ENCODE measurements at regions not wholly inside any gene's neighbourhood (a gene's known extent, or its start where the extent isn't known, plus 50 kb on each side); places are given as distances from the start of the nearest gene placed in this dataset.

DNA sequence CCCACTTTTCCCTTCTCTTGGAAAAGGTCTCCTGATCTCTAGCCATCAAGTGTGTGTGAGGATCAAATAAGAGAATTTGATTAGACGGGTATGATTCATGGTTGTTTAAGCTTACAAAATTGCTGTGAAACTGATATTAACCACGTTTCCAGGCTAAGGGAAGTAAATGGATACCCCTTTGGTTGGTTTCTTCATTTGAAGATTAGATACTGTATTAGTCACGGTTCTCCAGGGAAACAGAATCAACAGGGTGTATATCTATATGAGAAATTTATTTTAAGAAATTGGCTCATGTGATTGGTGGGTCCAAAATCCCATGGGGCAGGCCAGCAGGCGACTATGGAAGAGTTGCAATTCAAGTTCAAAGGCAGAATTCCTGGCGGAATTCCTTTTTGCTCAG is 112.7 kb upstream of the SELENOK start:
- no peak for FAIRE-seq
- TF ChIP-seq, protein P1, sequence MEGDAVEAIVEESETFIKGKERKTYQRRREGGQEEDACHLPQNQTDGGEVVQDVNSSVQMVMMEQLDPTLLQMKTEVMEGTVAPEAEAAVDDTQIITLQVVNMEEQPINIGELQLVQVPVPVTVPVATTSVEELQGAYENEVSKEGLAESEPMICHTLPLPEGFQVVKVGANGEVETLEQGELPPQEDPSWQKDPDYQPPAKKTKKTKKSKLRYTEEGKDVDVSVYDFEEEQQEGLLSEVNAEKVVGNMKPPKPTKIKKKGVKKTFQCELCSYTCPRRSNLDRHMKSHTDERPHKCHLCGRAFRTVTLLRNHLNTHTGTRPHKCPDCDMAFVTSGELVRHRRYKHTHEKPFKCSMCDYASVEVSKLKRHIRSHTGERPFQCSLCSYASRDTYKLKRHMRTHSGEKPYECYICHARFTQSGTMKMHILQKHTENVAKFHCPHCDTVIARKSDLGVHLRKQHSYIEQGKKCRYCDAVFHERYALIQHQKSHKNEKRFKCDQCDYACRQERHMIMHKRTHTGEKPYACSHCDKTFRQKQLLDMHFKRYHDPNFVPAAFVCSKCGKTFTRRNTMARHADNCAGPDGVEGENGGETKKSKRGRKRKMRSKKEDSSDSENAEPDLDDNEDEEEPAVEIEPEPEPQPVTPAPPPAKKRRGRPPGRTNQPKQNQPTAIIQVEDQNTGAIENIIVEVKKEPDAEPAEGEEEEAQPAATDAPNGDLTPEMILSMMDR (IDR thresholded peaks at IDR 0.05; ENCODE audit: insufficient read depth, missing control alignments), result no peak

DNA sequence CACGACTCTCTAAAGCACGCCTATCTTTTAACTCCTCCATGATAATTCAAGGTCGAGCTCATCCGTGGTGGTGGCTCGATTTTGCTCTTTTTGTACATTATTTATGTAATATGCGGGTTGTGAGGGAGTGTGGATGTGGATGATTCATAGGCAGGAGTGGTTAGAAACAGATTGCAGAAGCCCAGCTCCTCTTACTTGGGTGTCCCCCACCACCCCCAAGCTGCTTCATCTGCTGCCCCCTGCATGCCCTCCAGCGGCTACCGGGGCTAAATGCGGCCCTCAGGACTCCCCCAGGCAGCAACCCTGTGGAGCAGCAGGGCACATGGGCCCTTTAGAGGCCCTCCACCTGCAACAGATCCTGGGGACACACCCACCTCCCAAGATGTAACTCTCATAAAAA is 111.5 kb upstream of the SELENOK start:
- DNase-seq (ENCODE audit: insufficient read length, low spot score) (no peak), FAIRE-seq (no peak)
- TF ChIP-seq, protein P1 (IDR thresholded peaks at IDR 0.05; ENCODE audit: insufficient read depth, missing control alignments), result no peak

More for the DNA sequence above, 112.7 kb upstream of the SELENOK start:
- no peak for DNase-seq (ENCODE audit: insufficient read length, low spot score)

DNA sequence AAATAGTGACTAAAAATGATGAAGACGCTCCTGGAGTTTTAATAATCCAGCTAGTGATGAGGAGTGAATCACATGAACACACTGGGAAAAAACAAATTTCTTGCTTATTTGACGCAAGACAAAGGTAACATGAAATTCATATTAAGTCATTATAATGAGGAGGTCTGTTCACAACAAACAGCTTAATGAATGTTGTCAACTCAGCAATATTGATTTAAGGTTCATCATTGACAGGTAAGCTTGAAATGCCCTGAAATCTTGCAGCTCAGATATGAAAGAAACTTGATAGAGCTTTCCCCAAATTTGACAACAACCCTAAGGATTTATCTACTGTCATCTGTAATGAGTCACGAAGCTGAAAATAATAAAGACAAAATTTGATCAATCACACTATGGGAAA is 108.1 kb upstream of the SELENOK start:
- TF ChIP-seq, protein P1 (IDR thresholded peaks at IDR 0.05; ENCODE audit: insufficient read depth, missing control alignments), result no peak

DNA sequence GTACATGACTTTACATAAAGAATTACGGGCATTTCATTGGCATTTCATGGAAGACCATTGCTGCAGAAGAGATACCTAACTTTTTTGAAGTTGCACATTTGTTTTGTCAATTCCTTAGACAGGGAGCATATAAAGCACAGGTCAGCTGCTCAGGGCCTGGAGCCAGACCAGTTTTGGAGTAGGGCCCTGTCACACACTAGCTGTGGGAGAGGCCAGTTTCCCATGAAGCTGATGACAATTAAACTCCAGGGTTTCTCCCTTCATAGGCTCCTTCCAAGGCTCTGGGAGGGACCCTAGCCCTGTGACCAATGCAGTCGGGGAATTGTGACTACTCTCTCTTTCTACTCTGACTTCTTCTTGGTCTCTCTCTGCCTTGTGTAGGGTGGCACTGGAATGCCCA is 107.3 kb upstream of the SELENOK start:
- TF ChIP-seq, protein P1 (IDR thresholded peaks at IDR 0.05; ENCODE audit: insufficient read depth, missing control alignments), result no peak
- no peak for FAIRE-seq
- no peak for DNase-seq (ENCODE audit: insufficient read length, low spot score)

More for the DNA sequence above, 108.1 kb upstream of the SELENOK start:
- DNase-seq (ENCODE audit: insufficient read length, low spot score) (no peak), FAIRE-seq (no peak)

DNA sequence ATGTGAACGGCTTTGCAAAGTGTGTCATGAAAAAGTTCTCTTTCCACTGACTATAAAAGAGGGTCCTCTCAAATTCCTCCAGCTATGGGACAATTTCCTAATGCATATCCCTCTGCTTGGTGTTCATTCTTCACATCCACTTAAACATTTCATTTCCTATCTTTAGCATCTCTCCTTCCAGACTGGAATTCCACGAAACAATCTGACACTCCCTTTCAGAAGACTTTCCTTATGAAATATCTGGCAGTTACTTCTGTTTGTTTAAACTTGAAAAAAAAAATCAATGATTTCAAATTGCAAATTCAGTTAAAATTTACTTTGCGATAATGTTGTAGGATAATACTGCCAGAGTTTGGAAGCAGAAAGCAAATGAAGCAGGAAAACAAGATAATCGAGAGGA is 105.8 kb upstream of the SELENOK start:
- DNase-seq (ENCODE audit: insufficient read length, low spot score) (no peak), FAIRE-seq (no peak)
- TF ChIP-seq, protein P1 (IDR thresholded peaks at IDR 0.05; ENCODE audit: insufficient read depth, missing control alignments), result no peak

DNA sequence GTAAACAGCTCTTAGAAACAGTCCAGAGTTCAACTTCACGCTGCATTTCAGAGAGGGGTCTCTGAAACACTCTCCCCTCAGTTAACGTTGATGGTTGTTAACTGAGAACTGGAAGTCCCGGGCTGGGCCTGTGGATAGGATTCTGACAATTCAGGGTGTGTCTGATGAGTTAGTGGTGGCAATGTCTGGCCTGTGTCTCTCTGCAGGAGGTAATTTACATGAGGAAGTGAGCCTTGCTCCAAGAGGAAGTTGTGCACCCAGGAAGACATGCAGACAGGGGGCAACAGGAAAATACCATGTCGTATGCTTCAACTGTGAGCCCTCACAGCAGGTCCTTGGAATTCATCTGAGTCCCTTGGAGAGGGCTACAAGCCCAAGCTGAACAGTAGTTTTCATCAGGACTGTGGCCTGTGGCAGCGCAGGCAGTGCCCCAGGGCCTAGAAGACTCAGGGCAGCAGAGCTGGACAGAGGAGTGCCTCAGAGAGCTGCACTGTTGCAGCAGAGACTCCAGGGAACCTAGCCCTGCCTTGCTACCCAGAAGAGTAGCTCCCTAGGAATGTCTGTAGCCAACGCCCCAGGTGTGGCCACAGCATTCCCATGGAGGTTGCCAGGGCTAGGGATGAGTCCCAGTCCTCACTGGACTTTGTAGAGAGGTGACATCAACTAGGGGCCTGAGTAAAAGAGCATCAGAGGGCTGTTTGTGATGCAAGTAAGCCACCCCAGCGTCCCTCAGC is 104.6 kb upstream of the SELENOK start:
- FAIRE-seq (no peak), DNase-seq (ENCODE audit: insufficient read length, low spot score) (no peak)

More for the DNA sequence above, 104.6 kb upstream of the SELENOK start:
- TF ChIP-seq, protein P1 (IDR thresholded peaks at IDR 0.05; ENCODE audit: insufficient read depth, missing control alignments), result no peak

Measured in D721Med (cell line).